SU-DHL-6 (cell line): ENCODE measurements at regions not wholly inside any gene's neighbourhood (a gene's known extent, or its start where the extent isn't known, plus 50 kb on each side); places are given as distances from the start of the nearest gene placed in this dataset.

ENCODE experiments used
- H2AFZ ChIP-seq: fragments of 200-600 bp; sonication (generic); 2 replicates; pipeline ENCODE4 v1.6.1; 2014; ENCODE audit warnings: low read depth, mild to moderate bottlenecking, moderate library complexity, mixed read lengths, antibody characterized with exemption, low read length; ENCODE audit not compliant: severe bottlenecking
- H3F3A ChIP-seq: fragments of 200-600 bp; shearing (Covaris generic); 2 replicates; pipeline ENCODE4 v1.6.0; 2016; ENCODE audit warnings: antibody characterized with exemption, mild to moderate bottlenecking; ENCODE audit not compliant: insufficient read depth
- H3K27ac ChIP-seq: fragments of 200-600 bp; sonication (generic); 2 replicates; pipeline ENCODE4 v1.5.1; 2016; ENCODE audit warnings: low read depth, mild to moderate bottlenecking, low read length, moderate library complexity, mixed read lengths
- H3K27me3 ChIP-seq: fragments of 200-600 bp; sonication (generic), shearing (Covaris generic); 2 replicates; pipeline ENCODE4 v1.6.0; 2014; ENCODE audit warnings: mild to moderate bottlenecking, low read length
- H3K36me3 ChIP-seq: fragments of 200-600 bp; sonication (generic); 2 replicates; pipeline ENCODE4 v1.6.1; 2014; ENCODE audit warnings: mild to moderate bottlenecking, low read length, mixed read lengths
- H3K4me2 ChIP-seq: fragments of 300-600, 200-600 bp; shearing (Covaris generic), sonication (generic); 2 replicates; pipeline ENCODE4 v1.6.0; 2014; ENCODE audit warnings: low read length, low read depth, mild to moderate bottlenecking; ENCODE audit not compliant: poor library complexity, severe bottlenecking
- H3K4me3 ChIP-seq: fragments of 200-600 bp; sonication (generic); 2 replicates; pipeline ENCODE4 v1.5.1; 2014; ENCODE audit warnings: antibody characterized with exemption, low read length, mild to moderate bottlenecking, mixed read lengths; ENCODE audit not compliant: insufficient read depth, poor library complexity, severe bottlenecking
- H3K79me2 ChIP-seq: fragments of 200-600 bp; sonication (generic); 2 replicates; pipeline ENCODE4 v1.6.1; 2014; ENCODE audit warnings: mild to moderate bottlenecking, low read length, moderate library complexity; ENCODE audit not compliant: insufficient read depth
- H3K9ac ChIP-seq: fragments of 200-600 bp; sonication (generic); 2 replicates; pipeline ENCODE4 v1.7.0; 2014; ENCODE audit warnings: mild to moderate bottlenecking, low read length
- H3K9me2 ChIP-seq: fragments of 200-600 bp; sonication (generic); replicated peaks from 2 replicates; pipeline ENCODE4 v1.6.1; 2014; ENCODE audit warnings: low read length; ENCODE audit not compliant: insufficient read depth
- H3K9me3 ChIP-seq: fragments of 200-600 bp; sonication (generic); 2 replicates; pipeline ENCODE4 v1.6.1; 2014; ENCODE audit warnings: low read length, mixed read lengths; ENCODE audit not compliant: insufficient read depth
- H4K20me1 ChIP-seq: fragments of 200-600 bp; sonication (generic); 2 replicates; pipeline ENCODE4 v1.6.1; 2014; ENCODE audit warnings: low read depth, mild to moderate bottlenecking, antibody characterized with exemption, low read length, moderate library complexity, mixed read lengths
- EZH2phosphoT487 ChIP-seq: fragments of 200-600 bp; sonication (generic), shearing (Covaris generic); conservative IDR thresholded peaks from 2 replicates; pipeline ENCODE4 v1.6.1; 2018; ENCODE audit warnings: mild to moderate bottlenecking, antibody characterized with exemption, low read length, moderate library complexity, mixed read lengths
- TF ChIP-seq, protein P1 (sequence below): fragments of 200-600 bp; sonication (generic); IDR thresholded peaks from one replicate; pipeline ENCODE4 v1.5.1; 2017; ENCODE audit warnings: antibody characterized with exemption, mild to moderate bottlenecking, low read length, moderate library complexity; ENCODE audit not compliant: insufficient read depth, poor library complexity, severe bottlenecking

GRCh38 chr14:84555493-84555892, 974.5 kb upstream of the FLRT2 start:
- H3K4me2 ChIP-seq = no peak overlapping the region
- H2AFZ ChIP-seq = no peak overlapping the region
- H4K20me1 ChIP-seq = no peaks in the 10 kb centered on the region
- no peak overlapping the region for H3K27ac ChIP-seq
- H3K9ac ChIP-seq = no peak overlapping the region
- H3K79me2 ChIP-seq = no peaks in the 10 kb centered on the region
- H3F3A ChIP-seq = no peaks in the 10 kb centered on the region
- H3K9me2 ChIP-seq = no peaks in the 10 kb centered on the region
- H3K36me3 ChIP-seq = no peaks in the 10 kb centered on the region
- 0 out of 2 replicates have a peak, but pooled peaks cover 5% of the 10 kb centered on the region for H3K9me3 ChIP-seq
- H3K4me3 ChIP-seq = no peak overlapping the region
- TF ChIP-seq, protein P1, sequence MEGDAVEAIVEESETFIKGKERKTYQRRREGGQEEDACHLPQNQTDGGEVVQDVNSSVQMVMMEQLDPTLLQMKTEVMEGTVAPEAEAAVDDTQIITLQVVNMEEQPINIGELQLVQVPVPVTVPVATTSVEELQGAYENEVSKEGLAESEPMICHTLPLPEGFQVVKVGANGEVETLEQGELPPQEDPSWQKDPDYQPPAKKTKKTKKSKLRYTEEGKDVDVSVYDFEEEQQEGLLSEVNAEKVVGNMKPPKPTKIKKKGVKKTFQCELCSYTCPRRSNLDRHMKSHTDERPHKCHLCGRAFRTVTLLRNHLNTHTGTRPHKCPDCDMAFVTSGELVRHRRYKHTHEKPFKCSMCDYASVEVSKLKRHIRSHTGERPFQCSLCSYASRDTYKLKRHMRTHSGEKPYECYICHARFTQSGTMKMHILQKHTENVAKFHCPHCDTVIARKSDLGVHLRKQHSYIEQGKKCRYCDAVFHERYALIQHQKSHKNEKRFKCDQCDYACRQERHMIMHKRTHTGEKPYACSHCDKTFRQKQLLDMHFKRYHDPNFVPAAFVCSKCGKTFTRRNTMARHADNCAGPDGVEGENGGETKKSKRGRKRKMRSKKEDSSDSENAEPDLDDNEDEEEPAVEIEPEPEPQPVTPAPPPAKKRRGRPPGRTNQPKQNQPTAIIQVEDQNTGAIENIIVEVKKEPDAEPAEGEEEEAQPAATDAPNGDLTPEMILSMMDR = no peak
- TF ChIP-seq EZH2phosphoT487 = no peak
- no peaks in the 10 kb centered on the region for H3K27me3 ChIP-seq

DNA sequence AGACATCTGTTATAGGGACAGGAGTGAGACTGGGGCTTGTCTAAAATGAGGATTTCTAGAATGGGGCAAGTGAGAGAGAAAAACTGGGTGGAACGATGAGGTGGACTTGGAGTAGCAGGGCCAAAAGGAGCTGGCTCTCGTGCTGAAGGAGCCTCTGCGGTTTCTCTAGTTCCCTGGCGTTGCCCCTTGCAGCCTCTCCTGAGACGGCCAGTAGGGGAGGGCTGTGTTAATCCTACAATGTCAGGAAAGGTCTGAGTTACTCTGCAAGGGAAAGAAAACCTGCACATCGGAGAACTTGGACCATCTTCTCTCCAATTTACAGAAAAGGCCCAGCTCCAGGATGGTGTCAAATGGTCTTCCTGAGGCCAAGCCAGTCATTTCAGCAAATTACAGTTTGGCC, 963.8 kb upstream of the FLRT2 start:
- H3K27ac ChIP-seq = no peak overlapping the region
- no peak overlapping the region for H3K9ac ChIP-seq
- no peak for TF ChIP-seq EZH2phosphoT487
- TF ChIP-seq, protein P1 = no peak
- H3K4me2 ChIP-seq = no peak overlapping the region
- no peaks in the 10 kb centered on the region for H3K36me3 ChIP-seq
- no peaks in the 10 kb centered on the region for H3K27me3 ChIP-seq
- no peaks in the 10 kb centered on the region for H3F3A ChIP-seq
- H3K79me2 ChIP-seq = no peaks in the 10 kb centered on the region
- no peaks in the 10 kb centered on the region for H3K9me3 ChIP-seq
- no peak overlapping the region for H3K4me3 ChIP-seq
- no peak overlapping the region for H2AFZ ChIP-seq
- H4K20me1 ChIP-seq = no peaks in the 10 kb centered on the region
- H3K9me2 ChIP-seq = no peaks in the 10 kb centered on the region

- Histone ChIP-seq H3K79me2 (no peaks in the 10 kb centered on the region), H3K9me3 (no peaks in the 10 kb centered on the region), H3F3A (no peaks in the 10 kb centered on the region), H3K9me2 (no peaks in the 10 kb centered on the region), H4K20me1 (no peaks in the 10 kb centered on the region), H3K9ac (no peak overlapping the region), H2AFZ (no peak overlapping the region), H3K27ac (no peak overlapping the region), H3K4me2 (no peak overlapping the region), H3K36me3 (no peaks in the 10 kb centered on the region), H3K27me3 (no peaks in the 10 kb centered on the region), H3K4me3 (no peak overlapping the region)
- TF ChIP-seq, protein P1 = no peak
- no peak for TF ChIP-seq EZH2phosphoT487
Observed at GRCh38 chr14:84575681-84576080, 954.3 kb upstream of the FLRT2 start.
